DMS53 (cell line): ENCODE measurements at regions not wholly inside any gene's neighbourhood (a gene's known extent, or its start where the extent isn't known, plus 50 kb on each side); places are given as distances from the start of the nearest gene placed in this dataset.
A peak's percentile ranks its signal among the peaks of the same experiment; 100 is the strongest.
"Not testable (repeated sequence)": the region's sequence is repeated elsewhere in the genome, so short reads cannot be mapped to it uniquely, and the experiment has no call there.

Source experiments
- DNase-seq: peaks from one replicate; lab custom pipeline; 2025; lab: John Stamatoyannopoulos, UW

DNA sequence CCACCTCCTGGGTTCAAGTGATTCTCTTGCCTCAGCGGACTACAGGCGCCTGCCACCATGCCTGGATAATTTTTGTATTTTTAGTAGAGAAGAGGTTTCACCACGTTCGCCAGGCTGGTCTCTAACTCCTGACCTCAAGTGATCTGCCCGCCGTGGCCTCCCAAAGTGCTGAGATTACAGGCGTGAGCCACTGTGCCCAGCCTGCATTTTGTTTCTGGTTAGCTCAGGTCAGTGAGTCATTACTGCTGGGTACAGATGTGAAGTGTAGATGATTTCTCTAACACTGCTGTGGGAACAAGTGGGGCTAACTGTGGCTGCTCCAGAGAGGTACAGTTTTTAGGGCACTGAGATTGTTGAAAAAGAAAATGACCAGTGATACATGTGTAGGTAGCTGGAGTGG, 188.6 kb downstream of the PRL start:
- DNase-seq: peak; percentile 14

GRCh38 chr6:22110061-22110460, 186.8 kb downstream of the PRL start:
- DNase-seq: no peak

GRCh38 chr6:22112461-22112860, 184.4 kb downstream of the PRL start:
- peak; percentile 37 for DNase-seq

- DNase-seq: peak; percentile 93
Measured at GRCh38 chr6:22113026-22113766, 183.6 kb downstream of the PRL start.

DNA sequence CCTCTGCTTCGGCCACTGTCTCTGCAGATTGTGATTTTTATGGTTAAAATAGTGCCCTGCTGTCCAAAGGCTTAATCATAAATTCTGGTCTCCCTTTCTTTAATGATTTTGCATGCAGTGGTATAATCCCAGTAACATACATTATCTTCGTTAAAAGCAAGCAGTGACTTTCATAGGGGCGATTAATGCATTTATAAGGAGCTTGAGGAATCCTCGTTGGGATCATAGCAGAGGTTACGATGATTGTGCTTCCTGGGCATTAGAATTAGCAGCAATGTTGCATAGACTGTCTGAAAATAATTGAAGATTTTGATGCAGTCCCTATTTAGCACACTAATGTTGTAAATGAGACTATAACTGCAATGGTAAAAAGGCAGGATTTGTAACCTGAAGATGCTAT, 181.3 kb downstream of the PRL start:
- DNase-seq: no peak

DNA sequence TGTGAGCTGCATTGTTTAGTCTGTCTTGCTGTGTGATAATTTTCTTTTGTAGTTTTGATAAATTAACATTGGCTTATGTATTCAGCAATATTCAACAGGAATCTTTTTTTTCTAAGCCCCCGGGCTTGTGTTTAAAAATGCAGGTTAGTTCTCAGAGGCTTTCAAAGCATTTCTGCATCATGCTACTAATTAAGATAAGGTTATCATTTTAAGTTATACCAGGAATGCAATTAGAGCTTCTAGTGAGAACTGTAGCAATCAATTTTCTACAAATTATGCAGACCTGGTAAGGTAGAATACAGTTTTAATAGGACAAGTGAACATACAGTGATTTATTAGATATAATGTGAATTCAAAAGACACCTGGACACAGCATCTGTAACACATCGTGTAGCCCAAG, 179.2 kb downstream of the PRL start:
- no peak for DNase-seq

GRCh38 chr6:22119500-22119899, 177.3 kb downstream of the PRL start:
- DNase-seq: no peak

- DNase-seq: no peak
Measured at GRCh38 chr6:22124756-22125155, 172.1 kb downstream of the PRL start.

DNA sequence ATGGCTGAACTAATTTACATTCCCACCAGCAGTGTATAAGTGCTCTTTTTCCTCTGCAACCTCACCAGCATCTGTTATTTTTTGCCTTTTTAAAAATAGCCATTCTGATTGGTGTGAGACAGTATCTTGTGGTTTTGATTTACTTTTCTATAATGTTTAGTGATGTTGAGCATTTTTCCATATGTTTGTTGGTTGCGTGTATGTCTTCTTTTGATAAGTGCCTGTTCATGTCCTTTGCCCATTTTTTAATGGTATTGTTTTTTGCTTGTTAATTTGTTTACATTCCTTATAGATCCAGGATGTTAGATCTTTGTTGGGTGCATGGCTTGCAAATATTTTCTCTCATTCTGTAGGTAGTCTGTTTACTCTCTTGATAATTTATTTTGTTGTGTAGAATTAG, 169.9 kb downstream of the PRL start:
- no peak for DNase-seq

GRCh38 chr6:22129751-22130150, 167.1 kb downstream of the PRL start:
- DNase-seq: no peak

DNA sequence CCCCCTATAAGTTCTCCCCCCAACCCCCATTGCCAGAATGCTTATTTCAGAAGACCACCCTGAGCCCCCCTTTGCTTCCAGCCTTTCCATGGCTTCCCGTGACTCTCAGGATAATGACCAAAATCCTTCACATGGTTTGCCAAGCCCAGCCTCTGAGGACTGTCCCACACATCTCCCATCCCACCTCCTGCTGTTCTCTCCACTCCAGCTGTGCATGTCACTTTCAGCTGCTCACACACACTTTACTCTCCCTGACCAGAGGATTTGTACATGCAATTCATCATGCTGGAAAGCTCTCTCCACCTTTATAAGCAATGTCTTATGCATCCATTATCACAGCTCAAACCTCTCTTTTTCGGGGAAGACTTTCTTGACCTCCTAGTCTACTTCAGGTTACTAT, 164.2 kb downstream of the PRL start:
- DNase-seq: no peak

DNA sequence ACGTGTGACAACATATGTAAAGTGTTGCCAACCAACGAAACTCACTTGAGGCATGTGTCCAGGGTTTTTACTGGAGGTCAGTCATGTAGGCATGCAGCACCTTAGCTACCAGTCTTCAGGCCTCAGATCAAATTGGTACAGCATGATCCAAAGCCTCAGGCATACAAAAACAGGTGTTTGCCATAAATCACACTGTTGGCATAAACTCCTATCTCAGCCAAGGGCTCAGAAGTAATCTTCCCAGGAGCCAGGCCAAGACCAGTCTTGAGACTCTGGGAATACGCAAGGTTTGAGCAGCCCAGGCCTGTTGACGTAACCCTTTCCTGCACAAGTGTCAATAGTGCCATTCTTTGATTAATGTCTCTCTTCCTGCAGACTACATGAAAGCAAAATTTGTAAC, 163.5 kb downstream of the PRL start:
- DNase-seq: no peak

- no peak for DNase-seq
Measured at GRCh38 chr6:22134308-22134707, 162.5 kb downstream of the PRL start.

- no peak for DNase-seq
Measured at GRCh38 chr6:22135395-22135794, 161.4 kb downstream of the PRL start.

DNA sequence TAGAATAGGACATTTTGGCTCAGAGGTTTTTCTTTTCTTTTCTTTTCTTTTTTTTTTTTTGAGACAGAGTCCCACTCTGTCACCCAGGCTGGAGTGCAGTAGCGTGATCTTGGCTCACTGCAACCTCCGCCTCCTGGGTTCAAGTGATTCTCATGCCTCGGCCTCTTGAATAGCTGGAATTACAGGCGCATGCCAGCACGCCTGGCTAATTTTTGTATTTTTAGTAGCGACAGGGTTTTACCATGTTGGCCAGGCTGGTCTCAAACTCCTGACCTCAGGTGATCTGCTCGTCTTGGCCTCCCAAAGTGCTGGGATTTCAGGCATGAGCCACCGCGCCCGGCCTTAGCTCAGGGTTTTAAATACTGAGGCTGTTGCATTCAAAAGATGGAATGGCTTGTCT, 156.1 kb downstream of the PRL start:
- DNase-seq: not testable (repeated sequence)

GRCh38 chr6:22141241-22141745, 155.5 kb downstream of the PRL start:
- peak; percentile 89 for DNase-seq

DNA sequence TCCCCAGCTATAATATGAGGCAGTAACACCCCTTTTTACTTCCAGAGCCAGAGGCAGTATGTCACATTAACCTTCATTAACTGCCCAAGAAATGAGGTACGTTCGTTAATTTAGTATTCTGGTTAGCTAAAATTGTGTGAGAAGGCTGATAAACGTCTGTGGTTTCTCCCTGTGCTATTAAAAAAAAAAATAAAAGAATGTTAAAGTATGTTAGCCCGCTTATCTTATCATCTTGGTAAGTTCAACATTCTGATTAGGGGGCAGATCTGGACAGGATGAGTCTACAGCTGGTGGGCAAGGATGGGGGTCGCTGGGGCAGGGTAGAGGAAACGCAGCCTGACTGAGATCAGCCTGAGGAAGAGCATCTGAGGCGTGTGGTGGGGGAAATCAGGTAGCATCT, 154.0 kb downstream of the PRL start:
- no peak for DNase-seq

DNA sequence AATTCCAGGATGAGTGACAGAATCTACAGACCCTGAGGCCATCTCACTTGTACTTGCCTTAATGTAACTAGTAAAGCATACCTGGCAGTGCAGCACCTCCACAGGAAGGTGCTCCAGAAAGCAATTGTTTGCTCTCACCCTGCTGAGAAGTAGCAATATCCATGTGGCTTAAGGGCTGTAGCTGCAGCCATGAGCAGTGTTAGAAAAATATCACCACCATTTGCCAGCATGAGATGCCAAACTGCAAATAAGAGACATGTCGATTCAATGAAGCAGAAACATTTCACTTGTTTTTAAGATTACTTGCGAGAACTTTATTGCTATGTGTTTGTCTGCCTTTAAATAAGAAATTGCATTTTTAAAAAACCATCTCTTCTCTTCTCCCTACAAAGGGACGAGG, 151.5 kb downstream of the PRL start:
- peak; percentile 46 for DNase-seq

- DNase-seq: peak; percentile 86
Measured at GRCh38 chr6:22145823-22146677, 150.8 kb downstream of the PRL start.

DNA sequence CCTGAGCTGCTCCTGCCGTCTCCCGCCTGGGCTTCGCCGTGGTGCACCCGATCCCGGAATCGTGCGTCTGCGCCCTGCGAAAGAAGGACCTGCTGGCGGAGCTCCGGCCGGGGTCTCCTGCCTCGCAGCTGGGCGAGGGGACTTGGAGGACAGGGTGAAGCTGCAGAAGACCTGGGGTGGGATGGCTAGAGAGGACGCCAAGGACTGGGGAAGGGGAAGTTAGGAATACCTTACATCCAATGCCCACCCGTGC, 150.2 kb downstream of the PRL start:
- DNase-seq: peak; percentile 75

- DNase-seq: peak; percentile 77
Measured at GRCh38 chr6:22146931-22147701, 149.7 kb downstream of the PRL start.

- DNase-seq: peak; percentile 94
Measured at GRCh38 chr6:22147921-22148776, 148.7 kb downstream of the PRL start.
